GM21360 (cell line): ENCODE measurements at regions not wholly inside any gene's neighbourhood (a gene's known extent, or its start where the extent isn't known, plus 50 kb on each side); places are given as distances from the start of the nearest gene placed in this dataset.

Experiments
- ATAC-seq: cut with Tn5 transposase; IDR thresholded peaks from one replicate; pipeline ENCODE4 v1.9.1; 2021; ENCODE audit warnings: mild to moderate bottlenecking, moderate library complexity; ENCODE audit not compliant: unreplicated experiment

- ATAC-seq = no peak
Observed at GRCh38 chr20:24738058-24738775, 210.9 kb upstream of the CST7 start.

GRCh38 chr20:24738981-24739633, 210.0 kb upstream of the CST7 start:
- no peak for ATAC-seq

DNA sequence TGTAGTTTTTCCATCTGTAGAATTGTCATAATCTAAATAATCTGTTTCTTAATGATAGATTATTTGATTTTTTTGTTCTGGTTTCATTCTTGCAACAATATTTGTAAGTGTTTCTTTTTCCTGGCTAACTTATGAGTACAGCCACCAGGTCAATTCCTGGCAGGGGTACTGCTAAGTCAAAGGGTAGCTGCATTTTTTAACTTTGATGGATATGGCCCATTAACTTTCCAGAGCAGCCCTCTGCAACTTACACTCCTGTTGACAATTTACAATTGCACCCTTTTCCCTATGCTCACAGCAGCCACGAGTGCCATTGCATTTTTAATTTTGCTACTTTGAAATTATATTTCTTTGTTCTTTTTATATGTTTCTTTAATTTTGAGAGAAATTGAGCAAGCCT, 209.3 kb upstream of the CST7 start:
- no peak for ATAC-seq

- no peak for ATAC-seq
Observed at GRCh38 chr20:24741493-24742072, 207.5 kb upstream of the CST7 start.

- ATAC-seq = no peak
Observed at GRCh38 chr20:24742436-24742835, 206.6 kb upstream of the CST7 start.

GRCh38 chr20:24742989-24743388, 206.1 kb upstream of the CST7 start:
- ATAC-seq = no peak

DNA sequence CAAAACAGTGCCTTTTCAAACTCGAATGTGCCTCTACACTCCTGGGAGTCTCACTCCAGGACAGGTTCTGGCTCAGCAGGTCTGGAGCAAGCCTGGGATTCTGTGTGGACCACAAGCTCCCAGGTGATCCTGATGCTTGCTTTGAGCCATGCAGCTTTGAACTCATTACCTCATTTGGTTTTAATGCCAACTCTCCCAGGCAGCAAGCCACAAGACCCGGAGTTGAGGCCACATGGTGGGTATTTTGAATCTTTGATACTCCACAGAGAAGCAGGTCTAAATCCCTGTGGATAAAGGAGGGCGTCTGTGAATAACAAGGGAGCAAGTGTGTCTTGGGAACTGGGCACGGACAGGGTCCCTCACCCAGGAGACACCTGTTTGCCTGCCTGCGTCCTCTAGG, 205.4 kb upstream of the CST7 start:
- no peak for ATAC-seq

GRCh38 chr20:24744747-24745146, 204.3 kb upstream of the CST7 start:
- ATAC-seq = no peak

DNA sequence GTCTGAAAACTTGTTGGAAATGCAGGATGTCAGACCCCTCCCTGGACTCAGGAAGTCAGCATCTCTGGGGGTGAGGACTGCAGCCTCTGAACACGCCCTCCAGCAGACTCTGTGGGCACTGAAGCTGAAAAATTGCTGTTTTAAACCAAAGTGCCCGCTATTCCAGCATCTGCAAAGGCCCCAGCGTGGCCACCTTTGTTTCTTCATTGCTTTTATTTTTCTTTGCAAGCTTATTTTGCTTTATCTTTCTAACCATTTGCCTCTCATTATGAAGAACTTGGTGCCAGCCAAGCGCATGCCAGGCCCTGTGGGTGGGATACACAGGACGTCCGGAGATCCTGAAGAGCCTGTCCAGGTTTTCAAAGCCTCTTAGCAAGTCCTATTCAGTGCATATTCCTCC, 203.9 kb upstream of the CST7 start:
- no peak for ATAC-seq

- ATAC-seq = no peak
Observed at GRCh38 chr20:24745617-24746350, 203.3 kb upstream of the CST7 start.

GRCh38 chr20:24746351-24746685, 202.8 kb upstream of the CST7 start:
- ATAC-seq = no peak

GRCh38 chr20:24747010-24747712, 201.9 kb upstream of the CST7 start:
- ATAC-seq = no peak

DNA sequence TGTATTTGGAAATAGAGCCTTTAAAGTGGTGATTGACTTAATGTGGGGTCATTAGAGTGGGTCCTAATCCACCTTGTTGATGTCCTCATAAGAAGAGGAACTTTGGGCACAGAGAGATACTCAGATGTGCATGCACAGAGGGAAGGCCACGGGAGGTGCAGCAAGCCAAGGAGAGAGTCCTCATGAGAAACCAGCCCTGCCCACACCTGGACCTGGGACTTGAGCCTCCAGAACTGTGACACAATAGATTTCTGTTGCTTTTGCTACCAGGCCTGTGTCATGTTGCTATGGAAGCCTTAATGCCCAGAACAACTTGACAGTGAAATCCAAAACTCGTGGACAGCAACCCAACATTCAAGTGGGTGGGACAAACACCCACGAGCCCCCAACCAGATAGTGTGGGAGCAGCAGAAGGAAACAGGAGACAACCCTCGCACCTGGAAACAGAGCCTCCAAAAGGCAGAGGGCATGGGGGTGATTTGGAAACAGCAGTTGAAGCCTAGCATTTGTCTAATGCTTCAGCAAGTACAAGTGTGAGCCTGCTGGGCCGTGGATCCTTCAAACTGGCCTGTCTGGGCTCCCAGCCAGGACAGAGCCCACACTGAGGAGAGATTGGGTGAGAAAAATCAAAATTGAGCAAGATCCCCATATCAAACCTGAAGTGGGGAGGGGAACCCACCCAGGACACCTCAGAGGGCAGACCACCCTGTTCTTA, 201.0 kb upstream of the CST7 start:
- no peak for ATAC-seq

- ATAC-seq = no peak
Observed at GRCh38 chr20:24751551-24751950, 197.5 kb upstream of the CST7 start.

- no peak for ATAC-seq
Observed at GRCh38 chr20:24752612-24753011, 196.5 kb upstream of the CST7 start.

DNA sequence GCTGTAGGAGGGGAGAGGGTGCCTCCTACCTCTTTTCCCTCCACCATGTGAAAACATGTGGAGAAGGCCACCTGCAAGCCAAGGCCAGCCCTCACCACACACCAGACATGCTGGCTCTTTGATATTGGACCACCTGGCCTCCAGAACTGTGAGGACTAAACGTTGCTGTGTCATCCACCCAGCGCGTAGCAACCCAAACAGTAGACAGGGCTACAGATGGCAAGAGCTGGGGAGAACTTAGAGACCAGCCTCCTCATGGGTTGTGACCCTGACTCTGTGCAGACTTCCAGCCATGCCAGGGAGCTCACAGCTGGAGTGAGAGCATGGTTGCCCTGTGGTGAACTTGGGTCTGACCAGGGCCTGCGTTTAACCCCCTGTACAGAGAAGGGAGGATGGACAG, 195.9 kb upstream of the CST7 start:
- ATAC-seq = no peak

- ATAC-seq = no peak
Observed at GRCh38 chr20:24754691-24755090, 194.4 kb upstream of the CST7 start.

DNA sequence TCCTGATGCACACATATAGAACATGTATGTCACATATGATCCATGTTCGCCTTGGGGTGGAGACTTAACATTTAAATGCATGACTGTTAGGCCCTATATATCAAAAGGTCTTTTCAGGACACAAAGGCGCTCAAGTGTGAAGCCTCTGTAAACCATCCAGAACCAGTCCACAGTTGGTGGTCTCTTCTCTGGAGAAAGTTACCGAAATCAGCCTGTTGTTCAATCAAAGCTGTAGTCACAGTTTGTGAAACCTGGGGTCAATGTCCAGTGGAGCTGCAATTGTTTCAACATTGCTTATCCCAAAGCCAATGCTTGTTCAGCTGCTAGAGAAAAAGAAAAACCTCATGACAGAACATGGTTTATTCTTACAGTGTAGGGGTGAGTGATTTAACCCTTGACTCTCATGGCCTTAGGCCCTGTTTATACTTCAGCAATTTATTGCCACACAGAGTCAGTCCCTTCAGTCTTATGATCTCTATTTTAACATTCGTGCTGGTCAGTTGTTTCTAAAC, 193.6 kb upstream of the CST7 start:
- ATAC-seq = no peak

DNA sequence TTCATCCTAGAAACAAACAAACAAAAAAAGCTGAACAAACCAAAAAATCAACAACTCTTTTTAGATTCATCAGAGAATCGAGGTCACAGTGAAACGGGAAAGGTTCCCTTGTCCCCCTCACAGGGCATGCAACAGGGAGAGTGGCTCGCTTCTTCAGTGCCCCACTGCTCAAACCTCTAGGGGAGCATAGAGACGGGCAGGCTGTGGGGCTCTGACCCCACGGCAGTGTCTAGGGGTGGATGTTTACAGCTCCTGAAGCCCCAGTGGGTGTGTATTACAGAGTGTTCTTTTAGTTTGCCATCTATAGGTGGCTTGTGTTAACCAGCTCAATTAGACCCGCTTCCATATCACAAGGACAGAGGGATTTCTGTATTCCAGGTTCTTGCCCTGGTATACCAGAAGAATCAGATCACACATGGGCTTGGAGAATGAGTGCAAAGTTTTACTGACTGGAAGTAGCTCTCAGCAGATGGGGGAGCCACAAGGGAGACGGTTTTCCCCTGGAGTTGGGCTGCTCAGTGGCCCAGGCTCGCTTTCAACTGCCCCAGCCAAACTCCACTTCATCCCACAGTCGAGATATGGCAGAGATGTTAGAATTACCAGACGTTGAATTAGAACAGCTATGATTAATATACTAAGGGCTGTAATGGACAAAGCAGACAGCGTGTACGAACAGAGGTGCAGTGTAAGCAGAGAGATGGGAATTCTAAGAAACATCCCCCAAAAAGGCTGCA, 192.6 kb upstream of the CST7 start:
- ATAC-seq = no peak
